ENCODE measurements at regions not wholly inside any gene's neighbourhood (a gene's known extent, or its start where the extent isn't known, plus 50 kb on each side); places are given as distances from the start of the nearest gene placed in this dataset.

GRCh38 chr18:8932866-8933265 is 169.6 kb upstream of the NDUFV2 start:
- TF ChIP-seq GATA2 (IDR thresholded peaks at IDR 0.05; ENCODE audit: low read depth, low read length) (no peak), GATA3 (IDR thresholded peaks at IDR 0.05; ENCODE audit: low read depth, low read length) (no peak)
